ENCODE measurements at regions not wholly inside any gene's neighbourhood (a gene's known extent, or its start where the extent isn't known, plus 50 kb on each side); places are given as distances from the start of the nearest gene placed in this dataset.

DNA sequence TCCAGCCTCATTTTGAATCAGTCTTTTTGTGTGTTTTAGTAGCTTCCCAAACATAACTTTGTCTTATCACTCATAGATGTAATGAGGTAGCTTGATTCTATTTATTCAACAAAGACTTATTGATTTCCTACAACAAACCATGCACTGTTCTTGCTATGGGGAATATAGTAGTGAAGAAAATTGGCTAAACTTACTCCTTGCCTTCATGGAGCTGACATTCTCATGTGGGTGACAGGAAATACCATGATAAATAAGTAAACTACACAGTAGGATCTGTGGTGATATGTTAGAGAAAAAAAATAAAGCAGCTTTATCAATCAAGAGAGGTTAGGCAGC lies 255.7 kb upstream of the TNC start:
- Mint-ChIP-seq H3K36me3 (no peaks in the 10 kb centered on the region), H3K4me3 (no peak overlapping the region), H3K27ac (no peak overlapping the region), H3K4me1 (peaks cover 15% of the 10 kb centered on the region), H3K27me3 (ENCODE audit: low read depth) (no peaks in the 10 kb centered on the region), H3K9me3 (peaks cover 12% of the 10 kb centered on the region)
- no peak for TF ChIP-seq ZNF416 (CRISPR knock-in tag; IDR thresholded peaks at IDR 0.05)
- no peak for TF ChIP-seq CBFB (CRISPR knock-in tag; IDR thresholded peaks at IDR 0.05; ENCODE audit: low read depth)
- TF ChIP-seq, protein P1, sequence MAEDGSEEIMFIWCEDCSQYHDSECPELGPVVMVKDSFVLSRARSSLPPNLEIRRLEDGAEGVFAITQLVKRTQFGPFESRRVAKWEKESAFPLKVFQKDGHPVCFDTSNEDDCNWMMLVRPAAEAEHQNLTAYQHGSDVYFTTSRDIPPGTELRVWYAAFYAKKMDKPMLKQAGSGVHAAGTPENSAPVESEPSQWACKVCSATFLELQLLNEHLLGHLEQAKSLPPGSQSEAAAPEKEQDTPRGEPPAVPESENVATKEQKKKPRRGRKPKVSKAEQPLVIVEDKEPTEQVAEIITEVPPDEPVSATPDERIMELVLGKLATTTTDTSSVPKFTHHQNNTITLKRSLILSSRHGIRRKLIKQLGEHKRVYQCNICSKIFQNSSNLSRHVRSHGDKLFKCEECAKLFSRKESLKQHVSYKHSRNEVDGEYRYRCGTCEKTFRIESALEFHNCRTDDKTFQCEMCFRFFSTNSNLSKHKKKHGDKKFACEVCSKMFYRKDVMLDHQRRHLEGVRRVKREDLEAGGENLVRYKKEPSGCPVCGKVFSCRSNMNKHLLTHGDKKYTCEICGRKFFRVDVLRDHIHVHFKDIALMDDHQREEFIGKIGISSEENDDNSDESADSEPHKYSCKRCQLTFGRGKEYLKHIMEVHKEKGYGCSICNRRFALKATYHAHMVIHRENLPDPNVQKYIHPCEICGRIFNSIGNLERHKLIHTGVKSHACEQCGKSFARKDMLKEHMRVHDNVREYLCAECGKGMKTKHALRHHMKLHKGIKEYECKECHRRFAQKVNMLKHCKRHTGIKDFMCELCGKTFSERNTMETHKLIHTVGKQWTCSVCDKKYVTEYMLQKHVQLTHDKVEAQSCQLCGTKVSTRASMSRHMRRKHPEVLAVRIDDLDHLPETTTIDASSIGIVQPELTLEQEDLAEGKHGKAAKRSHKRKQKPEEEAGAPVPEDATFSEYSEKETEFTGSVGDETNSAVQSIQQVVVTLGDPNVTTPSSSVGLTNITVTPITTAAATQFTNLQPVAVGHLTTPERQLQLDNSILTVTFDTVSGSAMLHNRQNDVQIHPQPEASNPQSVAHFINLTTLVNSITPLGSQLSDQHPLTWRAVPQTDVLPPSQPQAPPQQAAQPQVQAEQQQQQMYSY (CRISPR knock-in tag; IDR thresholded peaks at IDR 0.05) = no peak
- TF ChIP-seq, protein P2, sequence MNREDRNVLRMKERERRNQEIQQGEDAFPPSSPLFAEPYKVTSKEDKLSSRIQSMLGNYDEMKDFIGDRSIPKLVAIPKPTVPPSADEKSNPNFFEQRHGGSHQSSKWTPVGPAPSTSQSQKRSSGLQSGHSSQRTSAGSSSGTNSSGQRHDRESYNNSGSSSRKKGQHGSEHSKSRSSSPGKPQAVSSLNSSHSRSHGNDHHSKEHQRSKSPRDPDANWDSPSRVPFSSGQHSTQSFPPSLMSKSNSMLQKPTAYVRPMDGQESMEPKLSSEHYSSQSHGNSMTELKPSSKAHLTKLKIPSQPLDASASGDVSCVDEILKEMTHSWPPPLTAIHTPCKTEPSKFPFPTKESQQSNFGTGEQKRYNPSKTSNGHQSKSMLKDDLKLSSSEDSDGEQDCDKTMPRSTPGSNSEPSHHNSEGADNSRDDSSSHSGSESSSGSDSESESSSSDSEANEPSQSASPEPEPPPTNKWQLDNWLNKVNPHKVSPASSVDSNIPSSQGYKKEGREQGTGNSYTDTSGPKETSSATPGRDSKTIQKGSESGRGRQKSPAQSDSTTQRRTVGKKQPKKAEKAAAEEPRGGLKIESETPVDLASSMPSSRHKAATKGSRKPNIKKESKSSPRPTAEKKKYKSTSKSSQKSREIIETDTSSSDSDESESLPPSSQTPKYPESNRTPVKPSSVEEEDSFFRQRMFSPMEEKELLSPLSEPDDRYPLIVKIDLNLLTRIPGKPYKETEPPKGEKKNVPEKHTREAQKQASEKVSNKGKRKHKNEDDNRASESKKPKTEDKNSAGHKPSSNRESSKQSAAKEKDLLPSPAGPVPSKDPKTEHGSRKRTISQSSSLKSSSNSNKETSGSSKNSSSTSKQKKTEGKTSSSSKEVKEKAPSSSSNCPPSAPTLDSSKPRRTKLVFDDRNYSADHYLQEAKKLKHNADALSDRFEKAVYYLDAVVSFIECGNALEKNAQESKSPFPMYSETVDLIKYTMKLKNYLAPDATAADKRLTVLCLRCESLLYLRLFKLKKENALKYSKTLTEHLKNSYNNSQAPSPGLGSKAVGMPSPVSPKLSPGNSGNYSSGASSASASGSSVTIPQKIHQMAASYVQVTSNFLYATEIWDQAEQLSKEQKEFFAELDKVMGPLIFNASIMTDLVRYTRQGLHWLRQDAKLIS (CRISPR knock-in tag; IDR thresholded peaks at IDR 0.05; ENCODE audit: borderline replicate concordance) = no peak
- TF ChIP-seq, protein P3, sequence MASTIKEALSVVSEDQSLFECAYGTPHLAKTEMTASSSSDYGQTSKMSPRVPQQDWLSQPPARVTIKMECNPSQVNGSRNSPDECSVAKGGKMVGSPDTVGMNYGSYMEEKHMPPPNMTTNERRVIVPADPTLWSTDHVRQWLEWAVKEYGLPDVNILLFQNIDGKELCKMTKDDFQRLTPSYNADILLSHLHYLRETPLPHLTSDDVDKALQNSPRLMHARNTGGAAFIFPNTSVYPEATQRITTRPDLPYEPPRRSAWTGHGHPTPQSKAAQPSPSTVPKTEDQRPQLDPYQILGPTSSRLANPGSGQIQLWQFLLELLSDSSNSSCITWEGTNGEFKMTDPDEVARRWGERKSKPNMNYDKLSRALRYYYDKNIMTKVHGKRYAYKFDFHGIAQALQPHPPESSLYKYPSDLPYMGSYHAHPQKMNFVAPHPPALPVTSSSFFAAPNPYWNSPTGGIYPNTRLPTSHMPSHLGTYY (CRISPR knock-in tag; IDR thresholded peaks at IDR 0.05) = no peak
- TF ChIP-seq ELF4 (CRISPR knock-in tag; IDR thresholded peaks at IDR 0.05; ENCODE audit: low read depth) = no peak
- TF ChIP-seq PRRX2 (CRISPR knock-in tag; IDR thresholded peaks at IDR 0.05) = no peak
- TF ChIP-seq, protein P4, sequence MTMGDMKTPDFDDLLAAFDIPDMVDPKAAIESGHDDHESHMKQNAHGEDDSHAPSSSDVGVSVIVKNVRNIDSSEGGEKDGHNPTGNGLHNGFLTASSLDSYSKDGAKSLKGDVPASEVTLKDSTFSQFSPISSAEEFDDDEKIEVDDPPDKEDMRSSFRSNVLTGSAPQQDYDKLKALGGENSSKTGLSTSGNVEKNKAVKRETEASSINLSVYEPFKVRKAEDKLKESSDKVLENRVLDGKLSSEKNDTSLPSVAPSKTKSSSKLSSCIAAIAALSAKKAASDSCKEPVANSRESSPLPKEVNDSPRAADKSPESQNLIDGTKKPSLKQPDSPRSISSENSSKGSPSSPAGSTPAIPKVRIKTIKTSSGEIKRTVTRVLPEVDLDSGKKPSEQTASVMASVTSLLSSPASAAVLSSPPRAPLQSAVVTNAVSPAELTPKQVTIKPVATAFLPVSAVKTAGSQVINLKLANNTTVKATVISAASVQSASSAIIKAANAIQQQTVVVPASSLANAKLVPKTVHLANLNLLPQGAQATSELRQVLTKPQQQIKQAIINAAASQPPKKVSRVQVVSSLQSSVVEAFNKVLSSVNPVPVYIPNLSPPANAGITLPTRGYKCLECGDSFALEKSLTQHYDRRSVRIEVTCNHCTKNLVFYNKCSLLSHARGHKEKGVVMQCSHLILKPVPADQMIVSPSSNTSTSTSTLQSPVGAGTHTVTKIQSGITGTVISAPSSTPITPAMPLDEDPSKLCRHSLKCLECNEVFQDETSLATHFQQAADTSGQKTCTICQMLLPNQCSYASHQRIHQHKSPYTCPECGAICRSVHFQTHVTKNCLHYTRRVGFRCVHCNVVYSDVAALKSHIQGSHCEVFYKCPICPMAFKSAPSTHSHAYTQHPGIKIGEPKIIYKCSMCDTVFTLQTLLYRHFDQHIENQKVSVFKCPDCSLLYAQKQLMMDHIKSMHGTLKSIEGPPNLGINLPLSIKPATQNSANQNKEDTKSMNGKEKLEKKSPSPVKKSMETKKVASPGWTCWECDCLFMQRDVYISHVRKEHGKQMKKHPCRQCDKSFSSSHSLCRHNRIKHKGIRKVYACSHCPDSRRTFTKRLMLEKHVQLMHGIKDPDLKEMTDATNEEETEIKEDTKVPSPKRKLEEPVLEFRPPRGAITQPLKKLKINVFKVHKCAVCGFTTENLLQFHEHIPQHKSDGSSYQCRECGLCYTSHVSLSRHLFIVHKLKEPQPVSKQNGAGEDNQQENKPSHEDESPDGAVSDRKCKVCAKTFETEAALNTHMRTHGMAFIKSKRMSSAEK (CRISPR knock-in tag; IDR thresholded peaks at IDR 0.05; ENCODE audit: borderline replicate concordance) = no peak
- no peak for TF ChIP-seq JUN (CRISPR knock-in tag; IDR thresholded peaks at IDR 0.05)
- TF ChIP-seq, protein P5, sequence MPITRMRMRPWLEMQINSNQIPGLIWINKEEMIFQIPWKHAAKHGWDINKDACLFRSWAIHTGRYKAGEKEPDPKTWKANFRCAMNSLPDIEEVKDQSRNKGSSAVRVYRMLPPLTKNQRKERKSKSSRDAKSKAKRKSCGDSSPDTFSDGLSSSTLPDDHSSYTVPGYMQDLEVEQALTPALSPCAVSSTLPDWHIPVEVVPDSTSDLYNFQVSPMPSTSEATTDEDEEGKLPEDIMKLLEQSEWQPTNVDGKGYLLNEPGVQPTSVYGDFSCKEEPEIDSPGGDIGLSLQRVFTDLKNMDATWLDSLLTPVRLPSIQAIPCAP (CRISPR knock-in tag; IDR thresholded peaks at IDR 0.05) = no peak
- TF ChIP-seq GRHL2 (CRISPR knock-in tag; IDR thresholded peaks at IDR 0.05; ENCODE audit: insufficient replicate concordance, severe bottlenecking) = no peak
- TF ChIP-seq ETV6 (CRISPR knock-in tag; IDR thresholded peaks at IDR 0.05) = no peak
- TF ChIP-seq TCF7 (CRISPR knock-in tag; IDR thresholded peaks at IDR 0.05; ENCODE audit: low read depth) = no peak
- CTCF ChIA-PET = no interaction called here
- POLR2A ChIA-PET = no interaction called here
- ATAC-seq = no peak
- DNase-seq (ENCODE audit: low spot score) = no peak
